ENCODE measurements at regions not wholly inside any gene's neighbourhood (a gene's known extent, or its start where the extent isn't known, plus 50 kb on each side); places are given as distances from the start of the nearest gene placed in this dataset.

GRCh38 chr1:165073185-165074007 is 283.1 kb downstream of the LMX1A start:
- DNase-seq = peak; percentile 40 to 46

GRCh38 chr1:165070675-165071074 is 285.8 kb downstream of the LMX1A start:
- DNase-seq = no peak

GRCh38 chr1:165069829-165070228 is 286.7 kb downstream of the LMX1A start:
- DNase-seq = peak; percentile 53 to 73

- peak; percentile 81 to 91 for DNase-seq
Observed at GRCh38 chr1:165068741-165069140, 287.8 kb downstream of the LMX1A start.

- DNase-seq = no peak
Observed at GRCh38 chr1:165067829-165068228, 288.7 kb downstream of the LMX1A start.

GRCh38 chr1:165063181-165063965 is 293.1 kb downstream of the LMX1A start:
- no peak for DNase-seq

GRCh38 chr1:165062346-165062745 is 294.2 kb downstream of the LMX1A start:
- DNase-seq = no peak

GRCh38 chr1:165060285-165060793 is 296.2 kb downstream of the LMX1A start:
- DNase-seq = no peak

- no peak for DNase-seq
Observed at GRCh38 chr1:165057956-165058355, 298.6 kb downstream of the LMX1A start.

GRCh38 chr1:165056914-165057313 is 299.6 kb downstream of the LMX1A start:
- peak; percentile 52 to 54 for DNase-seq

- no peak for DNase-seq
Observed at GRCh38 chr1:165055581-165055980, 300.9 kb downstream of the LMX1A start.

GRCh38 chr1:165054627-165055026 is 301.9 kb downstream of the LMX1A start:
- DNase-seq = no peak

- DNase-seq = no peak
Observed at GRCh38 chr1:165053351-165053750, 303.2 kb downstream of the LMX1A start.

- no peak for DNase-seq
Observed at GRCh38 chr1:165052936-165053335, 303.6 kb downstream of the LMX1A start.

GRCh38 chr1:165052431-165052830 is 304.1 kb downstream of the LMX1A start:
- no peak for DNase-seq

- peak; percentile 13 to 16 for DNase-seq
Observed at GRCh38 chr1:165050246-165050645, 306.3 kb downstream of the LMX1A start.

- no peak for DNase-seq
Observed at GRCh38 chr1:165047994-165048393, 308.5 kb downstream of the LMX1A start.

GRCh38 chr1:165045902-165046301 is 310.6 kb downstream of the LMX1A start:
- DNase-seq = no peak

GRCh38 chr1:165040641-165041040 is 315.9 kb downstream of the LMX1A start:
- no peak for DNase-seq

- no peak for DNase-seq
Observed at GRCh38 chr1:165039996-165040395, 316.5 kb downstream of the LMX1A start.

- no peak for DNase-seq
Observed at GRCh38 chr1:165036403-165036802, 320.1 kb downstream of the LMX1A start.

- DNase-seq = no peak
Observed at GRCh38 chr1:165034136-165034809, 322.2 kb downstream of the LMX1A start.

- no peak for DNase-seq
Observed at GRCh38 chr1:165031001-165031400, 325.5 kb downstream of the LMX1A start.
